K562 (cell line): ENCODE measurements at regions not wholly inside any gene's neighbourhood (a gene's known extent, or its start where the extent isn't known, plus 50 kb on each side); places are given as distances from the start of the nearest gene placed in this dataset.

ENCODE experiments used
- EGR1 ChIP-seq: fragments of 450-650 bp; conservative IDR thresholded peaks from 2 replicates; pipeline ENCODE4 v1.6.1; 2017; ENCODE audit warnings: mild to moderate bottlenecking
- EP300 ChIP-seq: IDR thresholded peaks from 2 replicates; pipeline ENCODE4 v1.6.1; 2012; ENCODE audit warnings: low read length, improper control_type of control experiment
- ETV1 ChIP-seq: fragments of 450-650 bp; conservative IDR thresholded peaks from 2 replicates; pipeline ENCODE4 v1.6.1; 2016; ENCODE audit warnings: missing genetic modification characterization, control low read depth, low read depth, missing compliant biosample characterization
- EZH2 ChIP-seq: IDR thresholded peaks from 2 replicates; pipeline ENCODE4 v1.6.1; 2012; ENCODE audit warnings: low read depth, mild to moderate bottlenecking, inconsistent platforms, low read length, borderline replicate concordance
- NFE2 ChIP-seq: IDR thresholded peaks from 2 replicates; pipeline ENCODE4 v1.6.1; 2014; ENCODE audit warnings: antibody characterized with exemption, low read depth
- NFYB ChIP-seq: IDR thresholded peaks from 2 replicates; pipeline ENCODE4 v1.6.1; 2011; ENCODE audit warnings: mild to moderate bottlenecking, moderate library complexity; ENCODE audit not compliant: insufficient read length; ENCODE audit errors: extremely low read depth
- NR3C1 ChIP-seq: sonication (generic); formaldehyde crosslinking; IDR thresholded peaks from 2 replicates; pipeline ENCODE4 v1.8.1; 2022; ENCODE audit warnings: missing genetic modification reagents
- POLR2A ChIP-seq: fragments of 450-650 bp; conservative IDR thresholded peaks from 2 replicates; pipeline ENCODE4 v1.6.1; 2016
- SUPT5H ChIP-seq: fragments of 450-650 bp; IDR thresholded peaks from 2 replicates; pipeline ENCODE4 v1.6.1; 2016
- TF ChIP-seq, protein P1 (sequence below): fragments of 250-450 bp; sonication (Bioruptor Pico); IDR thresholded peaks from 2 replicates; pipeline ENCODE4 v1.4.0; 2020; ENCODE audit warnings: mild to moderate bottlenecking, moderate library complexity
- TF ChIP-seq, protein P2 (sequence below): fragments of 450-650 bp; formaldehyde crosslinking; IDR thresholded peaks from 2 replicates; pipeline ENCODE4 v1.4.0; 2022; ENCODE audit warnings: missing genetic modification characterization
- TF ChIP-seq, protein P3 (sequence below), 3 experiments: IDR thresholded peaks in 2 of 3; conservative IDR thresholded peaks in 1 of 3; 2 replicates each; pipeline ENCODE4 v1.5.1; 2011 to 2012; ENCODE audit warnings: low read length in 3 of 3, mild to moderate bottlenecking in 3 of 3, control low read depth in 2 of 3, improper control_type of control experiment in 1 of 3, inconsistent platforms in 1 of 3, low read depth in 1 of 3, mixed read lengths in 1 of 3, moderate library complexity in 1 of 3; ENCODE audit not compliant: insufficient read depth in 2 of 3
- TF ChIP-seq, protein P4 (sequence below): sonication (generic); formaldehyde crosslinking; IDR thresholded peaks from 2 replicates; pipeline ENCODE4 v1.8.0; 2022; ENCODE audit warnings: mild to moderate bottlenecking, low read depth, missing genetic modification reagents

DNA sequence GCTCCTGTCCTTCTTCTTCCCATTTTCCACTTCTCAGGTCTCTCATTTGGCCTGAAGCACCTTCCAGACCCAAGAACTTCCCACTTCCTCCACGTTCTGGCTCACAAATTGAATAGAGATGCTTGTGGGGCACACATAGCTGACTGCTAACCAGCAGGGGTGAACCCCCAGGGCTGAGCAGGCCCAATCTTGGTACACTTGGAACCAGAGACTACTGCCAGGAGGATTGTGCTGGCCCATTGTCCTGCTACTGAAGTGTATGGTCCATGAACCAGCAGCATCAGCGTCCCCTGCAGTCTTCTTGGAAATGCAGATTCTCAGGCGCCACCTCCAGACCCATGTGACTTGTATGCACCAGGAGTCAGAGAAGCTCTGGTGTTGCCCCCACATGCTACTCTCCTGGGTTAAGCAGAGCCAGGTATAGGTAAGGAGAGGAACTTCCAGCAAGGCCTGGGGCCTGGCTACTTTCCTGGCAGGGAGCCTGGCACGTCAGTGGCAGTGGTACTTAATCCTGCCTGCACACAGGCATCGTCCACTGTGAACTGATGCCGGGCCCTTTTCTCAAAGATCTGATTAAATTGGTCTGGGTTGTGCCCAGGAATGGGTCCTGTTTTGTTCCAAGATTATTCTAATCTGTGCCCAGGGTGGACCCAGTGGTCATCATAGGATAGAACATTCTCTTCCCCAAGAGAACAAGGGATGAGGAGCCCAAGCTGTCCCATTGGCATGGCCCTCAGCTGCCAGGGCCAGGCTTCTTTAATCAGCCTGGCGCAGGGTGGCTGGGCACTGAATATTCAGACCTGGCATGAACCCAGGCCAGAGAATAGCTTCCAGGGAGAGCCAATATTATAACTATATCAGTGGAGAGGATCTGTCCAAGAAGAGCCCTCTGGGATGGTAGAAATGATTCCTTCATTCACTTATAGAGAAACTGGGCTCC is 248.7 kb downstream of the SOX11 start:
- TF ChIP-seq, protein P1, sequence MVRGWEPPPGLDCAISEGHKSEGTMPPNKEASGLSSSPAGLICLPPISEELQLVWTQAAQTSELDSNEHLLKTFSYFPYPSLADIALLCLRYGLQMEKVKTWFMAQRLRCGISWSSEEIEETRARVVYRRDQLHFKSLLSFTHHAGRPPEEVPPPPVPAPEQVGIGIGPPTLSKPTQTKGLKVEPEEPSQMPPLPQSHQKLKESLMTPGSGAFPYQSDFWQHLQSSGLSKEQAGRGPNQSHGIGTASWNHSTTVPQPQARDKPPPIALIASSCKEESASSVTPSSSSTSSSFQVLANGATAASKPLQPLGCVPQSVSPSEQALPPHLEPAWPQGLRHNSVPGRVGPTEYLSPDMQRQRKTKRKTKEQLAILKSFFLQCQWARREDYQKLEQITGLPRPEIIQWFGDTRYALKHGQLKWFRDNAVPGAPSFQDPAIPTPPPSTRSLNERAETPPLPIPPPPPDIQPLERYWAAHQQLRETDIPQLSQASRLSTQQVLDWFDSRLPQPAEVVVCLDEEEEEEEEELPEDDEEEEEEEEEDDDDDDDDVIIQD (CRISPR knock-in tag): no peak
- TF ChIP-seq SUPT5H (no peak), EGR1 (no peak), ETV1 (tag) (no peak), NR3C1 (CRISPR knock-in tag) (no peak), NFE2 (no peak), POLR2A (no peak), EP300 (no peak), NFYB (no peak), EZH2 (no peak)
- TF ChIP-seq, protein P2, sequence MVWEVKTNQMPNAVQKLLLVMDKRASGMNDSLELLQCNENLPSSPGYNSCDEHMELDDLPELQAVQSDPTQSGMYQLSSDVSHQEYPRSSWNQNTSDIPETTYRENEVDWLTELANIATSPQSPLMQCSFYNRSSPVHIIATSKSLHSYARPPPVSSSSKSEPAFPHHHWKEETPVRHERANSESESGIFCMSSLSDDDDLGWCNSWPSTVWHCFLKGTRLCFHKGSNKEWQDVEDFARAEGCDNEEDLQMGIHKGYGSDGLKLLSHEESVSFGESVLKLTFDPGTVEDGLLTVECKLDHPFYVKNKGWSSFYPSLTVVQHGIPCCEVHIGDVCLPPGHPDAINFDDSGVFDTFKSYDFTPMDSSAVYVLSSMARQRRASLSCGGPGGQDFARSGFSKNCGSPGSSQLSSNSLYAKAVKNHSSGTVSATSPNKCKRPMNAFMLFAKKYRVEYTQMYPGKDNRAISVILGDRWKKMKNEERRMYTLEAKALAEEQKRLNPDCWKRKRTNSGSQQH (CRISPR knock-in tag): no peak
- TF ChIP-seq, protein P3, sequence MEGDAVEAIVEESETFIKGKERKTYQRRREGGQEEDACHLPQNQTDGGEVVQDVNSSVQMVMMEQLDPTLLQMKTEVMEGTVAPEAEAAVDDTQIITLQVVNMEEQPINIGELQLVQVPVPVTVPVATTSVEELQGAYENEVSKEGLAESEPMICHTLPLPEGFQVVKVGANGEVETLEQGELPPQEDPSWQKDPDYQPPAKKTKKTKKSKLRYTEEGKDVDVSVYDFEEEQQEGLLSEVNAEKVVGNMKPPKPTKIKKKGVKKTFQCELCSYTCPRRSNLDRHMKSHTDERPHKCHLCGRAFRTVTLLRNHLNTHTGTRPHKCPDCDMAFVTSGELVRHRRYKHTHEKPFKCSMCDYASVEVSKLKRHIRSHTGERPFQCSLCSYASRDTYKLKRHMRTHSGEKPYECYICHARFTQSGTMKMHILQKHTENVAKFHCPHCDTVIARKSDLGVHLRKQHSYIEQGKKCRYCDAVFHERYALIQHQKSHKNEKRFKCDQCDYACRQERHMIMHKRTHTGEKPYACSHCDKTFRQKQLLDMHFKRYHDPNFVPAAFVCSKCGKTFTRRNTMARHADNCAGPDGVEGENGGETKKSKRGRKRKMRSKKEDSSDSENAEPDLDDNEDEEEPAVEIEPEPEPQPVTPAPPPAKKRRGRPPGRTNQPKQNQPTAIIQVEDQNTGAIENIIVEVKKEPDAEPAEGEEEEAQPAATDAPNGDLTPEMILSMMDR (IDR thresholded peaks at IDR 0.05 in 2 of 3, conservative IDR thresholded peaks at IDR 0.05 in 1 of 3; ENCODE audit: insufficient read depth in 2 of 3, low read depth in 1 of 3, low read length in 3 of 3): no peak
- TF ChIP-seq, protein P4, sequence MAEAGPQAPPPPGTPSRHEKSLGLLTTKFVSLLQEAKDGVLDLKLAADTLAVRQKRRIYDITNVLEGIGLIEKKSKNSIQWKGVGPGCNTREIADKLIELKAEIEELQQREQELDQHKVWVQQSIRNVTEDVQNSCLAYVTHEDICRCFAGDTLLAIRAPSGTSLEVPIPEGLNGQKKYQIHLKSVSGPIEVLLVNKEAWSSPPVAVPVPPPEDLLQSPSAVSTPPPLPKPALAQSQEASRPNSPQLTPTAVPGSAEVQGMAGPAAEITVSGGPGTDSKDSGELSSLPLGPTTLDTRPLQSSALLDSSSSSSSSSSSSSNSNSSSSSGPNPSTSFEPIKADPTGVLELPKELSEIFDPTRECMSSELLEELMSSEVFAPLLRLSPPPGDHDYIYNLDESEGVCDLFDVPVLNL (CRISPR knock-in tag): no peak
